HepG2 (cell line): ENCODE measurements at regions not wholly inside any gene's neighbourhood (a gene's known extent, or its start where the extent isn't known, plus 50 kb on each side); places are given as distances from the start of the nearest gene placed in this dataset.

Experiments
- ATAC-seq: fragments of 200-7000 bp; cut with Tn5 transposase; 3 replicates; pipeline ENCODE4 v1.9.1; 2020; ENCODE audit warnings: mild to moderate bottlenecking, moderate library complexity
- BruUV-seq: library from RNA; stranded (reverse); fragments of 400-500 nt; replicated peaks from 2 replicates; lab custom pipeline; 2021; lab: Mats Ljungman, UMichigan
- CTCF ChIA-PET: fragments of 300-600 bp; formaldehyde crosslinking; extraction: SDS; loops from one replicate; lab custom pipeline; 2021; ENCODE audit warnings: low total read pairs, inconsistent platforms, low intra/inter-chr PET ratio; lab: Yijun Ruan, JAX
- POLR2A ChIA-PET: fragments of 350-600 bp; sonication (Branson Sonifier 250); formaldehyde crosslinking; loops from one replicate; lab custom pipeline; 2020; ENCODE audit warnings: antibody characterized with exemption, inconsistent platforms; lab: Yijun Ruan, JAX
- DNase-seq: peaks from one replicate; pipeline ENCODE4 v3.0.0-alpha.2; 2015; ENCODE audit warnings: low spot score
- FAIRE-seq: peaks from 3 replicates; lab custom pipeline; 2011; peaks lifted over from hg19 to GRCh38; lab: Jason Lieb, UNC
- H2AFZ ChIP-seq: one replicate; pipeline ENCODE4 v1.6.1; 2011; ENCODE audit warnings: low read length, inconsistent platforms
- H3K27ac ChIP-seq: fragments of 300-600 bp; 3 replicates; pipeline ENCODE4 v1.8.0; 2011; ENCODE audit warnings: mixed run types, mild to moderate bottlenecking, mixed read lengths, low read length, inconsistent platforms; ENCODE audit not compliant: insufficient read depth; ENCODE audit errors: extremely low read length
- H3K27me3 ChIP-seq, 2 experiments: fragments of 200-600 bp in 1 of 2; 2 replicates in 1 of 2; 3 replicates in 1 of 2; pipeline versions ENCODE4 v1.6.0 to v1.8.0; 2011; ENCODE audit warnings: low read length in 2 of 2, mild to moderate bottlenecking in 2 of 2, moderate library complexity in 2 of 2, inconsistent platforms in 1 of 2; ENCODE audit not compliant: insufficient read depth in 2 of 2, control insufficient read depth in 1 of 2
- H3K36me3 ChIP-seq, 2 experiments: fragments of 200-600 bp in 1 of 2; replicated peaks in 1 of 2; 2 replicates in 1 of 2; 3 replicates in 1 of 2; pipeline versions ENCODE4 v1.5.1 to v1.8.0; 2011; ENCODE audit warnings: low read length in 2 of 2, inconsistent platforms in 1 of 2; ENCODE audit not compliant: insufficient read depth in 2 of 2, control insufficient read depth in 1 of 2
- H3K4me1 ChIP-seq: 2 replicates; pipeline ENCODE4 v1.5.1; 2012; ENCODE audit warnings: low read length, inconsistent platforms; ENCODE audit not compliant: insufficient read depth
- H3K4me2 ChIP-seq: 2 replicates; pipeline ENCODE4 v1.6.0; 2011; ENCODE audit warnings: low read depth, low read length, inconsistent platforms
- H3K4me3 ChIP-seq, 3 experiments: fragments of 200-600 bp in 1 of 3; sonication (generic), shearing (Covaris generic) in 1 of 3; replicated peaks in 1 of 3; 2 replicates each; pipeline ENCODE4 v1.5.1; 2011 to 2016; ENCODE audit warnings: low read length in 3 of 3, inconsistent platforms in 2 of 3, low read depth in 2 of 3, mild to moderate bottlenecking in 2 of 3, control low read depth in 1 of 3, mixed read lengths in 1 of 3; ENCODE audit not compliant: insufficient read depth in 1 of 3
- H3K79me2 ChIP-seq: one replicate; pipeline ENCODE4 v1.6.1; 2011; ENCODE audit warnings: low read length, inconsistent platforms; ENCODE audit not compliant: insufficient read depth
- H3K9ac ChIP-seq: 2 replicates; pipeline ENCODE4 v1.6.0; 2011; ENCODE audit warnings: mild to moderate bottlenecking, low read depth, low read length, inconsistent platforms; ENCODE audit not compliant: insufficient read depth
- H3K9me3 ChIP-seq: 2 replicates; pipeline ENCODE4 v1.5.1; 2012; ENCODE audit warnings: mild to moderate bottlenecking, low read length
- H4K20me1 ChIP-seq: 2 replicates; pipeline ENCODE4 v1.6.0; 2011; ENCODE audit warnings: inconsistent platforms, mild to moderate bottlenecking, low read length, moderate library complexity; ENCODE audit not compliant: insufficient read depth
- CREM ChIP-seq, 2 experiments: sonication (generic) in 1 of 2; formaldehyde crosslinking in 1 of 2; IDR thresholded peaks; 2 replicates each; pipeline versions ENCODE4 v1.4.0 to v1.6.1; 2016 to 2020; ENCODE audit warnings: antibody characterized with exemption in 1 of 2, mild to moderate bottlenecking in 1 of 2, missing genetic modification reagents in 1 of 2
- GABPA ChIP-seq, 2 experiments: IDR thresholded peaks; 2 replicates each; pipeline ENCODE4 v1.6.1; 2011 to 2016; ENCODE audit warnings: low read depth in 2 of 2, low read length in 1 of 2, missing biosample characterization in 1 of 2, missing genetic modification characterization in 1 of 2
- HOXA9 ChIP-seq: sonication (generic); formaldehyde crosslinking; IDR thresholded peaks from 2 replicates; pipeline ENCODE4 v1.8.1; 2022; ENCODE audit warnings: missing genetic modification reagents, mild to moderate bottlenecking, moderate library complexity, borderline replicate concordance
- MIER2 ChIP-seq: IDR thresholded peaks from 2 replicates; pipeline ENCODE4 v1.6.1; 2016; ENCODE audit warnings: missing biosample characterization, missing genetic modification reagents
- RAD51 ChIP-seq: fragments of 450-650 bp; IDR thresholded peaks from 2 replicates; pipeline ENCODE4 v1.6.1; 2016; ENCODE audit warnings: borderline replicate concordance
- SETDB1 ChIP-seq: sonication (generic); formaldehyde crosslinking; IDR thresholded peaks from 2 replicates; pipeline ENCODE4 v1.5.1; 2020; ENCODE audit warnings: missing genetic modification reagents, mild to moderate bottlenecking, borderline replicate concordance
- SMAD3 ChIP-seq: sonication (generic); formaldehyde crosslinking; IDR thresholded peaks from 2 replicates; pipeline ENCODE4 v1.4.0; 2020; ENCODE audit warnings: missing genetic modification reagents
- TAF15 ChIP-seq: fragments of 200-400 bp; formaldehyde crosslinking; IDR thresholded peaks from one replicate; pipeline ENCODE4 v1.6.1; 2018; ENCODE audit warnings: mild to moderate bottlenecking, low read depth, low read length; ENCODE audit not compliant: poor library complexity, severe bottlenecking
- THAP7 ChIP-seq: sonication (generic); formaldehyde crosslinking; IDR thresholded peaks from 2 replicates; pipeline ENCODE4 v1.8.1; 2023; ENCODE audit warnings: mild to moderate bottlenecking, missing genetic modification reagents
- ZNF24 ChIP-seq: fragments of 450-650 bp; IDR thresholded peaks from 2 replicates; pipeline ENCODE4 v1.6.1; 2017; ENCODE audit warnings: antibody characterized with exemption, mild to moderate bottlenecking
- ZNF263 ChIP-seq: sonication (generic); formaldehyde crosslinking; IDR thresholded peaks from 2 replicates; pipeline ENCODE4 v1.4.0; 2020; ENCODE audit warnings: missing genetic modification reagents
- ZNF276 ChIP-seq: sonication (generic); formaldehyde crosslinking; IDR thresholded peaks from 2 replicates; pipeline ENCODE4 v1.4.0; 2020; ENCODE audit warnings: mild to moderate bottlenecking, low read depth, missing genetic modification reagents
- ZNF496 ChIP-seq: sonication (generic); formaldehyde crosslinking; IDR thresholded peaks from 2 replicates; pipeline ENCODE4 v1.8.1; 2023; ENCODE audit warnings: mild to moderate bottlenecking, moderate library complexity, missing genetic modification reagents; ENCODE audit not compliant: insufficient replicate concordance
- ZSCAN22 ChIP-seq: sonication (generic); formaldehyde crosslinking; IDR thresholded peaks from 2 replicates; pipeline ENCODE4 v1.4.0; 2020; ENCODE audit warnings: mild to moderate bottlenecking, missing genetic modification reagents
- in situ Hi-C: cut with HindIII; loops from 2 replicates; pipeline ENCODE4 v1.10.0; 2017; ENCODE audit warnings: low pct_unique_long_range_greater_than_20kb; ENCODE audit not compliant: extremely low pct_ligation_motif_present
- intact Hi-C: fragments of 100-400 bp; cut with micrococcal nuclease; formaldehyde crosslinking; loops from one replicate; pipeline ENCODE4 v1.10.0; 2022; ENCODE audit not compliant: unreplicated experiment
- TF ChIP-seq, protein P1 (sequence below): sonication (generic); formaldehyde crosslinking; IDR thresholded peaks from 2 replicates; pipeline ENCODE4 v1.4.0; 2020; ENCODE audit warnings: missing genetic modification reagents, mild to moderate bottlenecking, borderline replicate concordance
- TF ChIP-seq, protein P2 (sequence below): sonication (generic); formaldehyde crosslinking; IDR thresholded peaks from 2 replicates; pipeline ENCODE4 v1.4.0; 2020; ENCODE audit warnings: missing genetic modification reagents

- no peak for TF ChIP-seq RAD51
- no peak for TF ChIP-seq GABPA (IDR thresholded peaks at IDR 0.05; ENCODE audit: low read depth, low read length)
- TF ChIP-seq GABPA (CRISPR knock-in tag; IDR thresholded peaks at IDR 0.05; ENCODE audit: low read depth): no peak
- TF ChIP-seq, protein P1, sequence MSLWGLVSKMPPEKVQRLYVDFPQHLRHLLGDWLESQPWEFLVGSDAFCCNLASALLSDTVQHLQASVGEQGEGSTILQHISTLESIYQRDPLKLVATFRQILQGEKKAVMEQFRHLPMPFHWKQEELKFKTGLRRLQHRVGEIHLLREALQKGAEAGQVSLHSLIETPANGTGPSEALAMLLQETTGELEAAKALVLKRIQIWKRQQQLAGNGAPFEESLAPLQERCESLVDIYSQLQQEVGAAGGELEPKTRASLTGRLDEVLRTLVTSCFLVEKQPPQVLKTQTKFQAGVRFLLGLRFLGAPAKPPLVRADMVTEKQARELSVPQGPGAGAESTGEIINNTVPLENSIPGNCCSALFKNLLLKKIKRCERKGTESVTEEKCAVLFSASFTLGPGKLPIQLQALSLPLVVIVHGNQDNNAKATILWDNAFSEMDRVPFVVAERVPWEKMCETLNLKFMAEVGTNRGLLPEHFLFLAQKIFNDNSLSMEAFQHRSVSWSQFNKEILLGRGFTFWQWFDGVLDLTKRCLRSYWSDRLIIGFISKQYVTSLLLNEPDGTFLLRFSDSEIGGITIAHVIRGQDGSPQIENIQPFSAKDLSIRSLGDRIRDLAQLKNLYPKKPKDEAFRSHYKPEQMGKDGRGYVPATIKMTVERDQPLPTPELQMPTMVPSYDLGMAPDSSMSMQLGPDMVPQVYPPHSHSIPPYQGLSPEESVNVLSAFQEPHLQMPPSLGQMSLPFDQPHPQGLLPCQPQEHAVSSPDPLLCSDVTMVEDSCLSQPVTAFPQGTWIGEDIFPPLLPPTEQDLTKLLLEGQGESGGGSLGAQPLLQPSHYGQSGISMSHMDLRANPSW (CRISPR knock-in tag): no peak
Observed at GRCh38 chr13:54234607-54235006, 1206.0 kb downstream of the OLFM4 start (continued).

- Histone ChIP-seq H3K9ac (no peak overlapping the region), H3K9me3 (peaks cover 61% of the 10 kb centered on the region), H4K20me1 (no peaks in the 10 kb centered on the region), H3K4me1 (no peaks in the 10 kb centered on the region), H3K79me2 (no peaks in the 10 kb centered on the region), H3K27ac (no peak overlapping the region), H3K36me3 (no peaks in the 10 kb centered on the region), H3K4me2 (no peak overlapping the region), H3K4me3 (no peak overlapping the region)
- POLR2A ChIA-PET: no interaction called here
- intact Hi-C loops: no loop called here
- FAIRE-seq: no peak
- ATAC-seq: no peak
- no TSS peak for BruUV-seq
- in situ Hi-C loops: loop anchor here (25.0 kb wide), 1 partner anchor 96 kb away; no protein-coding TSS in a partner anchor
- CTCF ChIA-PET: no interaction called here
- TF ChIP-seq ZNF276: no peak
- TF ChIP-seq, protein P2, sequence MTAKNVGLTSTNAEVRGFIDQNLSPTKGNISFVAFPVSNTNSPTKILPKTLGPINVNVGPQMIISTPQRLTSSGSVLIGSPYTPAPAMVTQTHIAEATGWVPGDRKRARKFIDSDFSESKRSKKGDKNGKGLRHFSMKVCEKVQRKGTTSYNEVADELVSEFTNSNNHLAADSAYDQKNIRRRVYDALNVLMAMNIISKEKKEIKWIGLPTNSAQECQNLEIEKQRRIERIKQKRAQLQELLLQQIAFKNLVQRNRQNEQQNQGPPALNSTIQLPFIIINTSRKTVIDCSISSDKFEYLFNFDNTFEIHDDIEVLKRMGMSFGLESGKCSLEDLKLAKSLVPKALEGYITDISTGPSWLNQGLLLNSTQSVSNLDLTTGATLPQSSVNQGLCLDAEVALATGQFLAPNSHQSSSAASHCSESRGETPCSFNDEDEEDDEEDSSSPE: no peak
- no peak for TF ChIP-seq SMAD3 (CRISPR knock-in tag)
- TF ChIP-seq ZSCAN22 (CRISPR knock-in tag): no peak
- TF ChIP-seq TAF15: no peak
- TF ChIP-seq CREM (IDR thresholded peaks at IDR 0.05): no peak
- TF ChIP-seq CREM (CRISPR knock-in tag; IDR thresholded peaks at IDR 0.05): no peak
- TF ChIP-seq HOXA9 (CRISPR knock-in tag): no peak
- no peak for TF ChIP-seq ZNF263 (CRISPR knock-in tag)
- no peak for TF ChIP-seq MIER2
- no peak for TF ChIP-seq THAP7 (CRISPR knock-in tag)
- no peak for TF ChIP-seq ZNF24
- no peak for TF ChIP-seq ZNF496 (CRISPR knock-in tag)
- no peak for TF ChIP-seq SETDB1 (CRISPR knock-in tag)
- TF ChIP-seq, all 625 proteins: peak for 0
- Histone ChIP-seq H3K27me3 (no peaks in the 10 kb centered on the region; a peak in 1 of 5 replicates), H2AFZ (no peak overlapping the region)
- no peak for DNase-seq
Observed at GRCh38 chr13:54241719-54242118, 1213.1 kb downstream of the OLFM4 start.
